AG09309 (cell line): ENCODE measurements at regions not wholly inside any gene's neighbourhood (a gene's known extent, or its start where the extent isn't known, plus 50 kb on each side); places are given as distances from the start of the nearest gene placed in this dataset.

ENCODE experiments used
- DNase-seq: peaks from one replicate; pipeline ENCODE4 v3.0.0-alpha.2; 2010; ENCODE audit warnings: low read depth
- H3K4me3 ChIP-seq: 2 replicates; pipeline ENCODE4 v1.5.1; 2011; ENCODE audit warnings: mild to moderate bottlenecking, low read depth, low read length, moderate library complexity; ENCODE audit not compliant: control insufficient read depth
- TF ChIP-seq, protein P1 (sequence below): IDR thresholded peaks from 2 replicates; pipeline ENCODE4 v1.5.1; 2011; ENCODE audit warnings: mild to moderate bottlenecking, low read depth, low read length, inconsistent platforms; ENCODE audit not compliant: insufficient read depth, control insufficient read depth; ENCODE audit errors: missing control alignments

DNA sequence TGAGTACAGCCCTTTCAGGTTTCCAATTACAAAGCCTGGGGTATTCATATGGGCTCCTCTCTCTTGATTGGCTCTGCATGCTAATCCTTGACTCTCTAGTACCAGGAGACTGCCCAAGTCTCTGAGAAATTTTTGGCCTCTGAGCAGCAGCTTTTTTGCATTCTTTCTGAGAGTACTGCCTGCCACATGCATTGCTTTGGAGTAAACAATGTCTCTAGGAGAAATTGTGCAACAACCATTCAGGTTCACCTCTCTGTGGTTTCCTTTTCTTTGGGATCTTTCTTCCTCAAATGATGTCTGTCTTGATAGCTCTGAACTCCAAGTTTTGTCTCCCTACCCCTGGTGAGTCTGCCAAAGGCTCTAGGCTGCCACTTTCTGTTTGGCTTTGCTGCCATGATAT is 115.8 kb upstream of the SETBP1 start:
- peak; percentile 33 for DNase-seq
- H3K4me3 ChIP-seq, result no peak overlapping the region

DNA sequence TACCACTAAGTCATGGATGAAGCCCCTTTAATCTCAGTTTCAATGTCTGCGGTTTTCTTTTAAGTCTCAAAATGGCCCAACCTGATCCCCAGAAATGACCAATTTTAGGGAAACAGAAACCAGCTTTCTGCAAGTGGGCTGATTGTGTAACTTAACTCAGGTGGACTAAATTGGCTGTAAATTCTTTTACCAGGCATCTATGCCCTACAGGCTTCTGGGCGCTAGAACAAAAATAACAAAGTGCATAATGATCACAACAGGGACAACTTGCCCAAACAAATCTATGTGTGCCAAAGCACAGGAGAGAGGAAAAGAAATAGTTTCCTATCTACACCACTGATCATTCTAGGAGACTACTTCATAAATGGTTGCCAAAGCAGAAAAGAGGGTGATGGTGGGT is 112.3 kb upstream of the SETBP1 start:
- DNase-seq, result no peak
- TF ChIP-seq, protein P1, sequence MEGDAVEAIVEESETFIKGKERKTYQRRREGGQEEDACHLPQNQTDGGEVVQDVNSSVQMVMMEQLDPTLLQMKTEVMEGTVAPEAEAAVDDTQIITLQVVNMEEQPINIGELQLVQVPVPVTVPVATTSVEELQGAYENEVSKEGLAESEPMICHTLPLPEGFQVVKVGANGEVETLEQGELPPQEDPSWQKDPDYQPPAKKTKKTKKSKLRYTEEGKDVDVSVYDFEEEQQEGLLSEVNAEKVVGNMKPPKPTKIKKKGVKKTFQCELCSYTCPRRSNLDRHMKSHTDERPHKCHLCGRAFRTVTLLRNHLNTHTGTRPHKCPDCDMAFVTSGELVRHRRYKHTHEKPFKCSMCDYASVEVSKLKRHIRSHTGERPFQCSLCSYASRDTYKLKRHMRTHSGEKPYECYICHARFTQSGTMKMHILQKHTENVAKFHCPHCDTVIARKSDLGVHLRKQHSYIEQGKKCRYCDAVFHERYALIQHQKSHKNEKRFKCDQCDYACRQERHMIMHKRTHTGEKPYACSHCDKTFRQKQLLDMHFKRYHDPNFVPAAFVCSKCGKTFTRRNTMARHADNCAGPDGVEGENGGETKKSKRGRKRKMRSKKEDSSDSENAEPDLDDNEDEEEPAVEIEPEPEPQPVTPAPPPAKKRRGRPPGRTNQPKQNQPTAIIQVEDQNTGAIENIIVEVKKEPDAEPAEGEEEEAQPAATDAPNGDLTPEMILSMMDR, result no peak
- H3K4me3 ChIP-seq, result no peak overlapping the region

More for the DNA sequence above, 115.8 kb upstream of the SETBP1 start:
- TF ChIP-seq, protein P1, result no peak

DNA sequence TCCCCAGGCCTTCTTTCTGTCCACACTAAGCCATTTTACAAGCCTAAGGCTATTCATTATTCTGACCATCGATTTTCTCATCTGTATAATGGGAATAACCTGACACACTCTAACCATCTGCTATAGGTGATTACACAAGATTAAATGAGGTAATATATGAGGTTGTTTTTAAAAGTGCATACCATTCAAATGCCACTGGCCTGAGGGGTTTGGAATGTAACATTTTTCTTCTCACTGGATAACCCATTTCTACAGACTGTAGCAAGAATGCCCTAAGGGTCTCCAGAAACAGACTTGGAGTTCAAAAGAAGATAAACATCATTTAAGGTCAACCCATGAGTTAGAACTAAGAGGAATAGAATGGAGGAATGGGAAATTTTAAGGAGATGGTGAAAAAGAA is 111.7 kb upstream of the SETBP1 start:
- TF ChIP-seq, protein P1, result no peak
- peak; percentile 53 for DNase-seq
- H3K4me3 ChIP-seq, result no peak overlapping the region

DNA sequence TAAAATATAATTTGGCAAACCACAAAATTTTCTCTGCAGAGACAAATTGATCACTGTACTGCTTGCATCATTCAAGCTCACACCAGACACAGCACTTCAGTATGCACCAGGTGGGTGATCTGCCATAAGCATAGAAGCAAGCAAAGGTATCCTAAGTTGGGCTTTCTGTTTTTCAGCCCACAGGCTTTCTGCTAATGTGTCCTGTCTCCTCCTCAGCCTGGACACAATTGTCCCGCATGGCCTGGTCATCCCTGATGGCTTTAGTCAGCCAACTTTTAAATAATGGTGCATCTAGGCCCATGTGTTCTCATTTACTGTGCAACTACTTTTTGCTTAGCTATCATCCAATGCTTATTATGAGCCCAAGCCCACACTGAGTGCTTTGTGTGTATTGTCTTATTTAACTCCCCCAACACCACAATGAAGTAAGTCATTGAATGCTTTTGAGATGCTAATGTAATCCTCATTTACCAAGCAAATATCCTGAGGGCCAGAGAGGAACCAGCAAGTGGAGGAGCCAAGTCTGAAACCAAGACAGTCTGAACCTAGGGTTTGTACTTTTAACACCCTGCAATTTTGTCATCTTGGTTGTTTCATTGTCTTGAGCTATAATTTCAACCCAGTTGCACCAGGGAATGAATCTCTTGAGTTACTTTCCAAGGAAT is 111.2 kb upstream of the SETBP1 start:
- DNase-seq, result no peak
- TF ChIP-seq, protein P1, result no peak
- H3K4me3 ChIP-seq, result no peak overlapping the region

DNA sequence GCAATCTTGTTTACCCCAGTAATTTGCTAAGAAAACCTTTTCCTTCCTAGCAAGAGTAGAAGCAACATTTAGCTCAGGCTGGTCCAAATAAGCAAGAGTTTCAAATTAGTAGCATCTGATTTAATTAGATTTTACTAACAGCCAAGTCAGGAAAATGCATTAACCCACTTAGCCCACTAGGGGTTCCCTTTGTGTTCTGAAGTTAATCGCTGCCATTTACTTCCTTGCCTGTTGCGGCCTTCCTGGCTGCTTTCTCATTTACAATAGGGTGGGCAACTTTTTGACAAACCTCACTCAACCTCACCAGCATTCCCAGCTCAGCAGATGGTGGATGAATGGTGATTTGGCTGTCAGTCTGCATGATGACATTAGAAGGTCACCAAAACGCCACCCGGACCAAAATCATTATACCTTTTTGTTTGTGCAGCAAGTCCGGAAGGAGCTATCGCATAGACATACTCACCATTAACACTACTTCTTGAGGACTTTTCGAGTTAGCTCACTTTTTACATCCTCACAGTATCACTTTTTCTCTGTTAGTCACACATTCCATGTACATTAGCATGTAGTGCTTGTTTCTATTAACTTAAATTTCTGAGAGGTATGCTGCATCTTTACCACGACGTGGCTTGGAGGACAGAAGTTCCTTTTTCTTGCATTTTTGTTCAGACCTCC is 101.5 kb upstream of the SETBP1 start:
- TF ChIP-seq, protein P1, result peak; percentile 46
- no peak overlapping the region for H3K4me3 ChIP-seq
- no peak for DNase-seq

DNA sequence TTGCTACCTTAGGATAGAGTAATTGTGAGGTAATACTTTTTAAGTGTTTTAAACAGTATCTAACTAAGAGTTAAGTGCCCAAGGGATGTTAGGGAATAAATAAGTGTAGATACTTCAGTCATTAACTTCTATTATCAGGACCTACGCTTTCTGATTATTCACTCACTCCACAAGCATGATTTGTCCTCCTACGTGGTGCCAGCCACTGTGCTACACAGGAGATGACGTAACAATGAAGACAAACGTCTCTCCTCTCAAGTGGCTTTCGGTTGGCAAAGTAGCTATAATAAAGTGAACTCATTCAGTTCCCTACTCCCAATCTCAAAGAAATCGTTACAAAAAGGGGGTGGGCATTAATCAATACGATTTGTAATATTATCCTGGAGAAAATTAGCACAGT is 100.9 kb upstream of the SETBP1 start:
- DNase-seq, result no peak
- H3K4me3 ChIP-seq, result no peak overlapping the region
- TF ChIP-seq, protein P1, result no peak
